ENCODE measurements at regions not wholly inside any gene's neighbourhood (a gene's known extent, or its start where the extent isn't known, plus 50 kb on each side); places are given as distances from the start of the nearest gene placed in this dataset.

DNA sequence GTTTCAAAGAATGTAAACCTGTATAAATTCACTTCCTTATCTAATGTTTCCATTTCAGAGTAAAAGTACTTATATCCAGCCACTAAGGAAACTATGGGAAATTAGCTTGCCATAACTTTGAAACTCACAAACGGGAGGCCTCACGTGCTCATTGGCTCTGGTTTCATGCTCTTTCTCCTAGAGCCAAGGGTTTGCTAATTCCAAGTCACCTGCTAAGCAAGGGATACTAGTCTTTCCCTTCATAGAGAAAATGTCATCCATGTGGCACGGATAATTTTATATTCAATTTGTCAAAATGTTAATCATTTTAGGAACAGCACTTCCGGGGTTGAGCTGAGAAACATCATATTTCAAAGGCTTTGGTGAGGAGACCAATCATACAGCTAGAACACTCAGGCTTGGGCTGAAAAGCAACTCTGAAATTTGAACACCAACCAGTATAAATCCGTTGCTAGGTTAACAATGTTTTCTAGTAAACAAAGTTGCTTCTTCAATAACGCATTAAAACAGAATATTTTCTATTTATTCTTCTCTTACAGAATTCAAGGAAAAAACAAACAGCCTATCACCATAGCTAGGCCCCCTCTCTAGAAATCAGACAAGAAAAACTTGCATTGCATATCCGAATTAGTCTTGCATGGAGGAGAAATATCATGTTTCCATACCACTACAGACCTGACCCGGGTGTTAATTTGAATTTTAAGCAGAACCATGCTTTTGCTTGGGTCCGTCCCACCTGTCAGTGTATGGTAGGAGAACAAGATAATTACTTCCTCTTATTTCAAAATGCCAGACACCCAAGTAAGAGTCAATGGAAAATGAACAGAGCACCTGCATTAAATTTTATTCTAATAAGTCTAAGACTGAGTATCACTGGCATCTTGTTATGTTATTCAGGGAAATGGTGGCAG lies 196.1 kb upstream of the ESRRG start:
- TF ChIP-seq POLR2A (IDR thresholded peaks at IDR 0.05; ENCODE audit: low read depth) (no peak), POLR2AphosphoS5 (IDR thresholded peaks at IDR 0.05) (no peak), EP300 (IDR thresholded peaks at IDR 0.05) (no peak)
- TF ChIP-seq, protein P1, sequence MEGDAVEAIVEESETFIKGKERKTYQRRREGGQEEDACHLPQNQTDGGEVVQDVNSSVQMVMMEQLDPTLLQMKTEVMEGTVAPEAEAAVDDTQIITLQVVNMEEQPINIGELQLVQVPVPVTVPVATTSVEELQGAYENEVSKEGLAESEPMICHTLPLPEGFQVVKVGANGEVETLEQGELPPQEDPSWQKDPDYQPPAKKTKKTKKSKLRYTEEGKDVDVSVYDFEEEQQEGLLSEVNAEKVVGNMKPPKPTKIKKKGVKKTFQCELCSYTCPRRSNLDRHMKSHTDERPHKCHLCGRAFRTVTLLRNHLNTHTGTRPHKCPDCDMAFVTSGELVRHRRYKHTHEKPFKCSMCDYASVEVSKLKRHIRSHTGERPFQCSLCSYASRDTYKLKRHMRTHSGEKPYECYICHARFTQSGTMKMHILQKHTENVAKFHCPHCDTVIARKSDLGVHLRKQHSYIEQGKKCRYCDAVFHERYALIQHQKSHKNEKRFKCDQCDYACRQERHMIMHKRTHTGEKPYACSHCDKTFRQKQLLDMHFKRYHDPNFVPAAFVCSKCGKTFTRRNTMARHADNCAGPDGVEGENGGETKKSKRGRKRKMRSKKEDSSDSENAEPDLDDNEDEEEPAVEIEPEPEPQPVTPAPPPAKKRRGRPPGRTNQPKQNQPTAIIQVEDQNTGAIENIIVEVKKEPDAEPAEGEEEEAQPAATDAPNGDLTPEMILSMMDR (IDR thresholded peaks at IDR 0.05): no peak
